ENCODE measurements at regions not wholly inside any gene's neighbourhood (a gene's known extent, or its start where the extent isn't known, plus 50 kb on each side); places are given as distances from the start of the nearest gene placed in this dataset.
"Not testable (repeated sequence)": the region's sequence is repeated elsewhere in the genome, so short reads cannot be mapped to it uniquely, and the experiment has no call there.

- DNase-seq (ENCODE audit: low read depth in 2 of 2): no peak
Measured at GRCh38 chr2:77721593-77721992, 199.4 kb upstream of the LRRTM4 start.

GRCh38 chr2:77725045-77725444 is 202.9 kb upstream of the LRRTM4 start:
- DNase-seq (ENCODE audit: low read depth in 2 of 2): no peak

- DNase-seq (ENCODE audit: low read depth in 2 of 2): not testable (repeated sequence)
Measured at GRCh38 chr2:77734662-77735340, 212.6 kb upstream of the LRRTM4 start.

GRCh38 chr2:77737236-77737635 is 215.1 kb upstream of the LRRTM4 start:
- DNase-seq (ENCODE audit: low read depth in 2 of 2): no peak

GRCh38 chr2:77746780-77747179 is 224.6 kb upstream of the LRRTM4 start:
- no peak for DNase-seq (ENCODE audit: low read depth in 2 of 2)

- not testable (repeated sequence) for DNase-seq (ENCODE audit: low read depth in 2 of 2)
Measured at GRCh38 chr2:77753710-77754345, 231.7 kb upstream of the LRRTM4 start.

- DNase-seq (ENCODE audit: low read depth in 2 of 2): no peak
Measured at GRCh38 chr2:77767388-77768076, 245.4 kb upstream of the LRRTM4 start.

- no peak for DNase-seq (ENCODE audit: low read depth in 2 of 2)
Measured at GRCh38 chr2:77768508-77768907, 246.3 kb upstream of the LRRTM4 start.

- no peak for DNase-seq (ENCODE audit: low read depth in 2 of 2)
Measured at GRCh38 chr2:77778917-77779316, 256.7 kb upstream of the LRRTM4 start.

GRCh38 chr2:77793500-77793899 is 271.3 kb upstream of the LRRTM4 start:
- DNase-seq (ENCODE audit: low read depth in 2 of 2): not testable (repeated sequence)

- DNase-seq (ENCODE audit: low read depth in 2 of 2): no peak
Measured at GRCh38 chr2:77796397-77796796, 274.2 kb upstream of the LRRTM4 start.

GRCh38 chr2:77797088-77797487 is 274.9 kb upstream of the LRRTM4 start:
- DNase-seq (ENCODE audit: low read depth in 2 of 2): no peak

GRCh38 chr2:77800410-77800809 is 278.2 kb upstream of the LRRTM4 start:
- no peak for DNase-seq (ENCODE audit: low read depth in 2 of 2)

GRCh38 chr2:77807531-77808215 is 285.5 kb upstream of the LRRTM4 start:
- no peak for DNase-seq (ENCODE audit: low read depth in 2 of 2)

- DNase-seq (ENCODE audit: low read depth in 2 of 2): no peak
Measured at GRCh38 chr2:77808599-77808998, 286.4 kb upstream of the LRRTM4 start.

- no peak for DNase-seq (ENCODE audit: low read depth in 2 of 2)
Measured at GRCh38 chr2:77813599-77813998, 291.4 kb upstream of the LRRTM4 start.

GRCh38 chr2:77816618-77817017 is 294.4 kb upstream of the LRRTM4 start:
- DNase-seq (ENCODE audit: low read depth in 2 of 2): no peak

GRCh38 chr2:77818186-77818585 is 296.0 kb upstream of the LRRTM4 start:
- no peak for DNase-seq (ENCODE audit: low read depth in 2 of 2)

- DNase-seq (ENCODE audit: low read depth in 2 of 2): no peak
Measured at GRCh38 chr2:77823028-77823427, 300.9 kb upstream of the LRRTM4 start.

- no peak for DNase-seq (ENCODE audit: low read depth in 2 of 2)
Measured at GRCh38 chr2:77831060-77831459, 308.9 kb upstream of the LRRTM4 start.

- DNase-seq (ENCODE audit: low read depth in 2 of 2): no peak
Measured at GRCh38 chr2:77831471-77831870, 309.3 kb upstream of the LRRTM4 start.

GRCh38 chr2:77831898-77832297 is 309.7 kb upstream of the LRRTM4 start:
- no peak for DNase-seq (ENCODE audit: low read depth in 2 of 2)

All from fibroblast of skin of left biceps (primary cell).